SK-N-SH (cell line): ENCODE measurements at regions not wholly inside any gene's neighbourhood (a gene's known extent, or its start where the extent isn't known, plus 50 kb on each side); places are given as distances from the start of the nearest gene placed in this dataset.
"Not testable (repeated sequence)": the region's sequence is repeated elsewhere in the genome, so short reads cannot be mapped to it uniquely, and the experiment has no call there.

ENCODE experiments used
- CTCF ChIA-PET: fragments of 300-600, 350-600 bp; formaldehyde crosslinking; extraction: SDS; loops from one replicate; lab custom pipeline; 2021; lab: Yijun Ruan, JAX
- POLR2A ChIA-PET: fragments of 350-600 bp; sonication (Branson Sonifier 250); formaldehyde crosslinking; extraction: SDS; loops from one replicate; lab custom pipeline; 2020; ENCODE audit warnings: antibody characterized with exemption, inconsistent platforms; lab: Yijun Ruan, JAX
- DNase-seq: peaks from one replicate; pipeline ENCODE4 v3.0.0; 2012
- H2AFZ ChIP-seq: fragments of 200-600 bp; sonication (generic); 2 replicates; pipeline ENCODE4 v1.8.1; 2016; ENCODE audit warnings: antibody characterized with exemption, mild to moderate bottlenecking, low read depth
- H3F3A ChIP-seq: fragments of 200-600 bp; sonication (generic); replicated peaks from 2 replicates; pipeline ENCODE3; 2016; ENCODE audit warnings: antibody characterized with exemption, mild to moderate bottlenecking; ENCODE audit not compliant: insufficient read depth
- H3K27ac ChIP-seq, 2 experiments: fragments of 200-500 bp in 1 of 2; fragments of 200-600 bp in 1 of 2; sonication (Bioruptor generic) in 1 of 2; sonication (generic), shearing (Covaris generic) in 1 of 2; 2 replicates each; pipeline versions ENCODE4 v1.5.1 to v1.6.1; 2014 to 2016; ENCODE audit warnings: low read depth in 2 of 2, inconsistent platforms in 1 of 2, low read length in 1 of 2, mild to moderate bottlenecking in 1 of 2, mixed read lengths in 1 of 2
- H3K27me3 ChIP-seq: fragments of 200-600 bp; sonication (generic), shearing (Covaris generic); 2 replicates; pipeline ENCODE4 v1.6.1; 2016; ENCODE audit warnings: mixed run types; ENCODE audit not compliant: insufficient read depth
- H3K36me3 ChIP-seq, 2 experiments: fragments of 200-500 bp in 1 of 2; fragments of 200-600 bp in 1 of 2; sonication (Bioruptor generic) in 1 of 2; sonication (generic) in 1 of 2; replicated peaks in 1 of 2; 2 replicates each; pipeline versions ENCODE3 to v1.5.1; 2014 to 2016; ENCODE audit warnings: low read length in 1 of 2, mild to moderate bottlenecking in 1 of 2; ENCODE audit not compliant: insufficient read depth in 2 of 2, control insufficient read depth in 1 of 2
- H3K4me1 ChIP-seq, 2 experiments: fragments of 200-500 bp in 1 of 2; fragments of 200-600 bp in 1 of 2; sonication (Bioruptor generic) in 1 of 2; sonication (generic), shearing (Covaris generic) in 1 of 2; 2 replicates each; pipeline versions ENCODE4 v1.5.1 to v1.6.1; 2014 to 2016; ENCODE audit warnings: low read depth in 1 of 2, low read length in 1 of 2, mixed run types in 1 of 2; ENCODE audit not compliant: insufficient read depth in 2 of 2, control insufficient read depth in 1 of 2
- H3K4me2 ChIP-seq: fragments of 200-600 bp; sonication (generic), shearing (Covaris generic); 2 replicates; pipeline ENCODE4 v1.6.1; 2017; ENCODE audit warnings: mixed run types
- H3K4me3 ChIP-seq, 2 experiments: fragments of 200-500 bp in 1 of 2; fragments of 200-600 bp in 1 of 2; sonication (Bioruptor generic) in 1 of 2; sonication (generic), shearing (Covaris generic) in 1 of 2; 2 replicates each; pipeline versions ENCODE4 v1.5.1 to v1.8.1; 2014 to 2016; ENCODE audit warnings: low read depth in 2 of 2, inconsistent platforms in 1 of 2, low read length in 1 of 2, mild to moderate bottlenecking in 1 of 2, mixed read lengths in 1 of 2, moderate library complexity in 1 of 2
- H3K79me2 ChIP-seq: fragments of 200-600 bp; sonication (generic); 2 replicates; pipeline ENCODE4 v1.8.1; 2017; ENCODE audit warnings: mild to moderate bottlenecking; ENCODE audit not compliant: insufficient read depth
- H3K9ac ChIP-seq: fragments of 200-600 bp; sonication (generic); 2 replicates; pipeline ENCODE4 v1.6.1; 2017; ENCODE audit warnings: mixed run types
- H3K9me2 ChIP-seq: fragments of 200-600 bp; sonication (generic); 2 replicates; pipeline ENCODE4 v1.6.1; 2017; ENCODE audit warnings: mixed run types
- H3K9me3 ChIP-seq: fragments of 200-600 bp; sonication (generic); 2 replicates; pipeline ENCODE4 v1.6.1; 2017; ENCODE audit warnings: mixed run types, mild to moderate bottlenecking, moderate library complexity
- H4K20me1 ChIP-seq: fragments of 200-600 bp; sonication (generic); 2 replicates; pipeline ENCODE4 v1.6.1; 2017; ENCODE audit warnings: mild to moderate bottlenecking, mixed run types; ENCODE audit not compliant: insufficient read depth
- CTCF ChIP-seq: fragments of 200-600 bp; sonication (generic); IDR thresholded peaks from 2 replicates; pipeline ENCODE4 v1.6.1; 2017; ENCODE audit warnings: antibody characterized with exemption, mild to moderate bottlenecking, moderate library complexity
- WGBS: methylation state at CpG from one replicate; pipeline ENCODE4 v1.1.6; 2017; ENCODE audit warnings: low lambda C conversion rate; 5-methylcytosine and 5-hydroxymethylcytosine counted together

- WGBS, result 0% methylated on average over 5 of the region's 10 CpGs
- H3K36me3 ChIP-seq, CTCF ChIA-PET, H3K4me1 ChIP-seq, H4K20me1 ChIP-seq, H3K9me3 ChIP-seq, H3K4me2 ChIP-seq, H3F3A ChIP-seq, H3K9me2 ChIP-seq, H3K79me2 ChIP-seq, H3K9ac ChIP-seq, POLR2A ChIA-PET, H3K4me3 ChIP-seq, H2AFZ ChIP-seq, H3K27ac ChIP-seq: not testable (repeated sequence)
- peak; percentile 1 for DNase-seq
- peak; percentile 52 for TF ChIP-seq CTCF
- TF ChIP-seq, all 33 proteins: peak for 1; not testable (repeated sequence) for 32
- H3K27me3 ChIP-seq, result not testable (repeated sequence)
Measured at GRCh38 chrX:89350024-89350423, 571.7 kb upstream of the TGIF2LX start.

- DNase-seq, POLR2A ChIA-PET, H3K9me2 ChIP-seq, H3K36me3 ChIP-seq, H3F3A ChIP-seq, H3K27me3 ChIP-seq, H4K20me1 ChIP-seq, H3K79me2 ChIP-seq, H3K4me3 ChIP-seq, H2AFZ ChIP-seq, H3K9ac ChIP-seq, H3K4me1 ChIP-seq, CTCF ChIA-PET, H3K27ac ChIP-seq, H3K9me3 ChIP-seq, H3K4me2 ChIP-seq: not testable (repeated sequence)
- WGBS, result 0% methylated on average over 2 of the region's 2 CpGs
Measured at GRCh38 chrX:89369904-89370303, 551.8 kb upstream of the TGIF2LX start.

GRCh38 chrX:89393004-89393403 is 528.7 kb upstream of the TGIF2LX start:
- H4K20me1 ChIP-seq, H2AFZ ChIP-seq, H3K27me3 ChIP-seq, H3F3A ChIP-seq, CTCF ChIA-PET, H3K79me2 ChIP-seq, H3K4me2 ChIP-seq, POLR2A ChIA-PET, H3K4me1 ChIP-seq, DNase-seq, H3K9me3 ChIP-seq, H3K36me3 ChIP-seq, H3K27ac ChIP-seq, H3K4me3 ChIP-seq, H3K9me2 ChIP-seq, H3K9ac ChIP-seq: not testable (repeated sequence)
- WGBS, result 0% methylated on average over 3 of the region's 3 CpGs

- H4K20me1 ChIP-seq, H3K9me3 ChIP-seq, H3K36me3 ChIP-seq, H3K27me3 ChIP-seq, H3K27ac ChIP-seq, H3K4me2 ChIP-seq, H2AFZ ChIP-seq, H3F3A ChIP-seq, H3K9me2 ChIP-seq, CTCF ChIA-PET, H3K4me1 ChIP-seq, H3K79me2 ChIP-seq, POLR2A ChIA-PET, H3K4me3 ChIP-seq, H3K9ac ChIP-seq, DNase-seq: not testable (repeated sequence)
Measured at GRCh38 chrX:89402818-89403217, 518.9 kb upstream of the TGIF2LX start.

- H3K36me3 ChIP-seq, H3K27ac ChIP-seq, H3K9ac ChIP-seq, H3K4me2 ChIP-seq, H3K27me3 ChIP-seq, H3F3A ChIP-seq, DNase-seq, H3K79me2 ChIP-seq, H3K9me3 ChIP-seq, H3K4me1 ChIP-seq, H3K9me2 ChIP-seq, POLR2A ChIA-PET, H4K20me1 ChIP-seq, CTCF ChIA-PET, H3K4me3 ChIP-seq, H2AFZ ChIP-seq: not testable (repeated sequence)
- WGBS, result 0% methylated on average over 1 of the region's 1 CpG
Measured at GRCh38 chrX:89405148-89405547, 516.6 kb upstream of the TGIF2LX start.

GRCh38 chrX:89416930-89417329 is 504.8 kb upstream of the TGIF2LX start:
- POLR2A ChIA-PET, result not testable (repeated sequence)

More at GRCh38 chrX:89416930-89417329, 504.8 kb upstream of the TGIF2LX start:
- H2AFZ ChIP-seq, H3K4me2 ChIP-seq, DNase-seq, CTCF ChIA-PET, H3F3A ChIP-seq, H3K4me1 ChIP-seq, H3K9me2 ChIP-seq, H3K9me3 ChIP-seq, H3K36me3 ChIP-seq, H3K4me3 ChIP-seq, H3K9ac ChIP-seq, H3K79me2 ChIP-seq, H4K20me1 ChIP-seq, H3K27ac ChIP-seq, H3K27me3 ChIP-seq: not testable (repeated sequence)
- 24% methylated on average over 11 of the region's 12 CpGs for WGBS
